HFFc6 (cell line): ENCODE measurements at regions not wholly inside any gene's neighbourhood (a gene's known extent, or its start where the extent isn't known, plus 50 kb on each side); places are given as distances from the start of the nearest gene placed in this dataset.

Experiments used
- DNase-seq: peaks from one replicate; pipeline ENCODE4 v3.0.0-alpha.2; 2018
- H3K27ac Mint-ChIP-seq: 2 replicates; pipeline ENCODE4 v1.8.0; 2020; ENCODE audit warnings: mild to moderate bottlenecking, mixed read lengths
- H3K27me3 Mint-ChIP-seq: 2 replicates; pipeline ENCODE4 v1.8.0; 2021; ENCODE audit warnings: mild to moderate bottlenecking, moderate library complexity, mixed read lengths; ENCODE audit not compliant: insufficient read depth
- H3K36me3 Mint-ChIP-seq: 2 replicates; pipeline ENCODE4 v1.8.0; 2021; ENCODE audit warnings: low read depth, mixed read lengths
- H3K4me1 Mint-ChIP-seq: 2 replicates; pipeline ENCODE4 v1.8.0; 2020; ENCODE audit warnings: low read depth, mixed read lengths
- H3K4me3 Mint-ChIP-seq: 2 replicates; pipeline ENCODE4 v1.8.0; 2020; ENCODE audit warnings: mild to moderate bottlenecking, moderate library complexity, mixed read lengths
- H3K9me3 Mint-ChIP-seq: 2 replicates; pipeline ENCODE4 v1.8.0; 2020; ENCODE audit warnings: mild to moderate bottlenecking, mixed read lengths
- TF ChIP-seq, protein P1 (sequence below): fragments of 200-600 bp; sonication (generic); IDR thresholded peaks from 2 replicates; pipeline ENCODE4 v1.5.0; 2021; ENCODE audit warnings: antibody characterized with exemption, mild to moderate bottlenecking

DNA sequence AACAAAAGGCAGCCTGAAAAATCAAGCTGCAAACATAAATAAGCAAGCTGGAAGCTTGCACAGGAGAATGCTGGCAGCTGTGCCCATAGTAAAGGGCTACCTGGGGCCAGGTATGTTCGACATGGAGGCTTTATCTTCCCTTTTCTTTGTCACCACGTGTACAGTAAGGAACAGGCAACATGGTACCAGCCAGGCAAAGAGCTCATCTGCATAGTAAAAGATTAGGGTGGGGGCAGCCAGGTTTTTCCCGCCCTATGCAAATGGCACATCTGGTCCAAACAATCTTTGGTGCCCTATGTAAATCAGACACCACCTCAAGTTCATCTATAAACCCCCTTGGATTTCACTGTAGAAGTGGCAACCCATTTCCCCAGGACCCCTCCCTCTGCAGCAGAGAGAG is 625.1 kb downstream of the TYW1 start:
- Mint-ChIP-seq H3K4me1 (no peaks in the 10 kb centered on the region), H3K4me3 (no peak overlapping the region), H3K27ac (no peak overlapping the region), H3K9me3 (peaks cover 9% of the 10 kb centered on the region; the same call in 1 of the 2 replicates), H3K36me3 (no peaks in the 10 kb centered on the region), H3K27me3 (peaks cover 7% of the 10 kb centered on the region)
- TF ChIP-seq, protein P1, sequence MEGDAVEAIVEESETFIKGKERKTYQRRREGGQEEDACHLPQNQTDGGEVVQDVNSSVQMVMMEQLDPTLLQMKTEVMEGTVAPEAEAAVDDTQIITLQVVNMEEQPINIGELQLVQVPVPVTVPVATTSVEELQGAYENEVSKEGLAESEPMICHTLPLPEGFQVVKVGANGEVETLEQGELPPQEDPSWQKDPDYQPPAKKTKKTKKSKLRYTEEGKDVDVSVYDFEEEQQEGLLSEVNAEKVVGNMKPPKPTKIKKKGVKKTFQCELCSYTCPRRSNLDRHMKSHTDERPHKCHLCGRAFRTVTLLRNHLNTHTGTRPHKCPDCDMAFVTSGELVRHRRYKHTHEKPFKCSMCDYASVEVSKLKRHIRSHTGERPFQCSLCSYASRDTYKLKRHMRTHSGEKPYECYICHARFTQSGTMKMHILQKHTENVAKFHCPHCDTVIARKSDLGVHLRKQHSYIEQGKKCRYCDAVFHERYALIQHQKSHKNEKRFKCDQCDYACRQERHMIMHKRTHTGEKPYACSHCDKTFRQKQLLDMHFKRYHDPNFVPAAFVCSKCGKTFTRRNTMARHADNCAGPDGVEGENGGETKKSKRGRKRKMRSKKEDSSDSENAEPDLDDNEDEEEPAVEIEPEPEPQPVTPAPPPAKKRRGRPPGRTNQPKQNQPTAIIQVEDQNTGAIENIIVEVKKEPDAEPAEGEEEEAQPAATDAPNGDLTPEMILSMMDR = no peak
- no peak for DNase-seq

DNA sequence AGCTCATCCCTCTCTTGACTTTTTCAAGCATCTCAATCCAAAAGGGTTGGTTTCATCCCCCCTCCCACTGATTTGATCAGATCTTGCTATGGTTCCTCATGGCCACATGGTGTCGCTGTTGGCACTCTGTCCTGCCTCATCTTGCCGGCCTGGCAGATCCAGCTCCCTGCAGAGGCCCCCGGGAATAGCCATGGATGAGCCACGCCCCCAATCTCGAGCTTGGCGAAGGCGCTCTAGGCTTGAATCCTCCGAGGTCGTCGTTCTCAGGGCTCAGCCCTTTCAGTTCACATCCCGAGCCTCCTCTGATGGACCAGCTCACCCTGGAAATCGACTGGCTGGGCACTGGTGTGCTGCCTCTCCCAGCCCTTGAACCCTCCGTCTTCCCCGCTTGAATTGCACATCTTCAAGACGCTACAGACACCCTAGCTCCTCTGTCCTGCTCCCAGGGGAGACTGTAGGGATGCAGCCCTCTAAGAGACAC is 628.7 kb downstream of the TYW1 start:
- H3K4me1 Mint-ChIP-seq = no peaks in the 10 kb centered on the region
- TF ChIP-seq, protein P1 = peak; percentile 82
- peaks cover 14% of the 10 kb centered on the region; the same call in 1 of the 2 replicates for H3K9me3 Mint-ChIP-seq
- DNase-seq = no peak
- H3K27ac Mint-ChIP-seq = no peak overlapping the region
- no peaks in the 10 kb centered on the region for H3K36me3 Mint-ChIP-seq
- H3K27me3 Mint-ChIP-seq = peaks cover 1% of the 10 kb centered on the region; the same call in 1 of the 2 replicates
- H3K4me3 Mint-ChIP-seq = peak overlapping the region; percentile 19; the same call in 1 of the 2 replicates

- Mint-ChIP-seq H3K4me1 (no peaks in the 10 kb centered on the region), H3K27ac (no peak overlapping the region), H3K4me3 (no peak overlapping the region), H3K9me3 (peaks cover 25% of the 10 kb centered on the region), H3K36me3 (peaks cover 7% of the 10 kb centered on the region; the same call in 1 of the 2 replicates), H3K27me3 (no peaks in the 10 kb centered on the region; the same call in none of the 2 replicates)
- DNase-seq = no peak
- TF ChIP-seq, protein P1 = no peak
Measured at GRCh38 chr7:67631476-67631875, 634.8 kb downstream of the TYW1 start.

DNA sequence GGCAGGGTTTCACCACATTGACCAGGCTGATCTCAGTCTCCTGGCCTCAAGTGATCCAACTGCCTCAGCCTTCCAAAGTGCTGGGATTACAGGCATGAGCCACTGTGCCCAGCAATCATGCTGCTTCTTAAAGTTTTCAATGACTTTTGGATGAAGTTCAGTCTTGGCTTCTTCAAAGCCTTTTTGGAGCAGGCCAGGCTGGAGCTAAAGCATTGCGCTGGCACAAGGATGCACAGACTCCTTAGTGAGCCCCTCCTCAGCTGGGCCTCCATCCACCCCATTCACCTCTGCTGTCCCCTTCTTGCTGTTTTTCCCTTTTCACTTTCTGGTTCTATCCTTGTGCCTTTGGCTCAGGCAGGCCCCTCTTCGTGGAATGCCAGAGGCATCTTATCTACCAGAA is 638.6 kb downstream of the TYW1 start:
- no peak overlapping the region for H3K4me3 Mint-ChIP-seq
- H3K27me3 Mint-ChIP-seq = no peaks in the 10 kb centered on the region; the same call in none of the 2 replicates
- peaks cover 7% of the 10 kb centered on the region; the same call in 1 of the 2 replicates for H3K36me3 Mint-ChIP-seq
- H3K27ac Mint-ChIP-seq = no peak overlapping the region
- no peaks in the 10 kb centered on the region for H3K4me1 Mint-ChIP-seq
- TF ChIP-seq, protein P1 = no peak
- peaks cover 30% of the 10 kb centered on the region for H3K9me3 Mint-ChIP-seq
- no peak for DNase-seq

GRCh38 chr7:67636348-67637022 is 639.9 kb downstream of the TYW1 start:
- H3K4me3 Mint-ChIP-seq = no peak overlapping the region
- no peaks in the 10 kb centered on the region for H3K4me1 Mint-ChIP-seq
- DNase-seq = no peak
- H3K36me3 Mint-ChIP-seq = peaks cover 7% of the 10 kb centered on the region; the same call in 1 of the 2 replicates
- no peak overlapping the region for H3K27ac Mint-ChIP-seq
- no peaks in the 10 kb centered on the region; the same call in none of the 2 replicates for H3K27me3 Mint-ChIP-seq
- TF ChIP-seq, protein P1 = no peak
- peaks cover 33% of the 10 kb centered on the region for H3K9me3 Mint-ChIP-seq
